GM23338 (cell line): ENCODE measurements at regions not wholly inside any gene's neighbourhood (a gene's known extent, or its start where the extent isn't known, plus 50 kb on each side); places are given as distances from the start of the nearest gene placed in this dataset.

Source experiments
- ATAC-seq: fragments of 200-7000 bp; cut with Tn5 transposase; 3 replicates; pipeline ENCODE4 v1.9.1; 2020
- DNase-seq: peaks from one replicate; pipeline ENCODE4 v3.0.0-alpha.2; 2015; ENCODE audit warnings: low spot score
- H2AFZ ChIP-seq: fragments of 200-600 bp; sonication (generic); 2 replicates; pipeline ENCODE4 v1.8.0; 2016; ENCODE audit warnings: antibody characterized with exemption, mild to moderate bottlenecking, moderate library complexity
- H3F3A ChIP-seq: fragments of 200-600 bp; sonication (generic); replicated peaks from 2 replicates; pipeline ENCODE4 v1.8.0; 2017; ENCODE audit warnings: antibody characterized with exemption, mixed run types, low read depth
- H3K27ac ChIP-seq: fragments of 200-600 bp; sonication (generic); 2 replicates; pipeline ENCODE4 v1.6.1; 2016; ENCODE audit warnings: low read depth
- H3K27me3 ChIP-seq: fragments of 200-600 bp; sonication (generic); 2 replicates; pipeline ENCODE4 v1.8.0; 2016; ENCODE audit warnings: mild to moderate bottlenecking, mixed run types, moderate library complexity; ENCODE audit not compliant: insufficient read depth
- H3K36me3 ChIP-seq: fragments of 200-600 bp; sonication (generic); 2 replicates; pipeline ENCODE4 v1.8.0; 2016; ENCODE audit warnings: mild to moderate bottlenecking; ENCODE audit not compliant: insufficient read depth
- H3K4me1 ChIP-seq: fragments of 200-600 bp; sonication (generic); 2 replicates; pipeline ENCODE4 v1.8.0; 2016; ENCODE audit warnings: mild to moderate bottlenecking, moderate library complexity; ENCODE audit not compliant: insufficient read depth
- H3K4me2 ChIP-seq: fragments of 200-600 bp; sonication (generic); 2 replicates; pipeline ENCODE4 v1.7.1; 2017; ENCODE audit warnings: mixed run types
- H3K4me3 ChIP-seq: fragments of 200-600 bp; sonication (generic); 2 replicates; pipeline ENCODE4 v1.6.1; 2016; ENCODE audit warnings: mixed run types
- H3K79me2 ChIP-seq: fragments of 200-600 bp; sonication (generic); replicated peaks from 2 replicates; pipeline ENCODE4 v1.8.0; 2017; ENCODE audit warnings: mild to moderate bottlenecking; ENCODE audit not compliant: insufficient read depth
- H3K9me2 ChIP-seq: fragments of 200-600 bp; sonication (generic); 2 replicates; pipeline ENCODE4 v1.8.0; 2017; ENCODE audit not compliant: insufficient read depth
- H4K20me1 ChIP-seq: fragments of 200-600 bp; sonication (generic); replicated peaks from 2 replicates; pipeline ENCODE4 v1.8.0; 2017; ENCODE audit warnings: mild to moderate bottlenecking; ENCODE audit not compliant: insufficient read depth
- H3K27ac Mint-ChIP-seq: 2 replicates; pipeline ENCODE4 v1.8.0; 2020; ENCODE audit warnings: inconsistent platforms, mild to moderate bottlenecking, moderate library complexity, mixed read lengths
- H3K27me3 Mint-ChIP-seq: 3 replicates; pipeline ENCODE4 v1.8.0; 2022; ENCODE audit warnings: low read depth, mild to moderate bottlenecking, moderate library complexity, mixed read lengths, inconsistent platforms; ENCODE audit not compliant: insufficient read depth, poor library complexity
- H3K36me3 Mint-ChIP-seq: 3 replicates; pipeline ENCODE4 v1.8.0; 2021; ENCODE audit warnings: low read depth, mild to moderate bottlenecking, inconsistent platforms, moderate library complexity, mixed read lengths
- H3K4me1 Mint-ChIP-seq: 3 replicates; pipeline ENCODE4 v1.8.0; 2020; ENCODE audit warnings: mild to moderate bottlenecking, inconsistent platforms, mixed read lengths
- H3K4me3 Mint-ChIP-seq: 3 replicates; pipeline ENCODE4 v1.8.0; 2021; ENCODE audit warnings: moderate library complexity, mild to moderate bottlenecking, inconsistent platforms, mixed read lengths
- H3K9me3 Mint-ChIP-seq: 3 replicates; pipeline ENCODE4 v1.8.0; 2020; ENCODE audit warnings: moderate library complexity, mild to moderate bottlenecking, inconsistent platforms, mixed read lengths
- CTCF ChIP-seq, 2 experiments: fragments of 200-600 bp in 1 of 2; sonication (generic) in 1 of 2; conservative IDR thresholded peaks; 2 replicates each; pipeline versions ENCODE4 v1.5.1 to v1.6.1; 2016 to 2017; ENCODE audit warnings: antibody characterized with exemption in 2 of 2, low read depth in 2 of 2, mild to moderate bottlenecking in 2 of 2, moderate library complexity in 1 of 2
- ETS1 ChIP-seq: IDR thresholded peaks from 2 replicates; pipeline ENCODE4 v1.6.1; 2016; ENCODE audit warnings: antibody characterized with exemption
- JUNB ChIP-seq: IDR thresholded peaks from one replicate; pipeline ENCODE4 v1.6.1; 2016; ENCODE audit warnings: antibody characterized with exemption; ENCODE audit not compliant: unreplicated experiment
- NANOG ChIP-seq: IDR thresholded peaks from 2 replicates; pipeline ENCODE4 v1.6.1; 2016; ENCODE audit warnings: antibody characterized with exemption, borderline replicate concordance
- POLR2AphosphoS5 ChIP-seq: IDR thresholded peaks from 2 replicates; pipeline ENCODE4 v1.6.1; 2016; ENCODE audit warnings: antibody characterized with exemption, low read depth
- STAT1 ChIP-seq: IDR thresholded peaks from one replicate; pipeline ENCODE4 v1.6.1; 2016; ENCODE audit warnings: antibody characterized with exemption; ENCODE audit not compliant: unreplicated experiment
- ZNF114 ChIP-seq: fragments of 250-450 bp; sonication (Bioruptor Pico); IDR thresholded peaks from 2 replicates; pipeline ENCODE4 v1.5.0; 2020; ENCODE audit warnings: mild to moderate bottlenecking, moderate library complexity
- ZNF331 ChIP-seq: fragments of 250-450 bp; sonication (Bioruptor Pico); IDR thresholded peaks from 2 replicates; pipeline ENCODE4 v1.5.0; 2020; ENCODE audit warnings: low read depth, mild to moderate bottlenecking, moderate library complexity
- ZNF462 ChIP-seq: fragments of 250-450 bp; sonication (Bioruptor Pico); IDR thresholded peaks from 2 replicates; pipeline ENCODE4 v1.5.0; 2020; ENCODE audit warnings: mild to moderate bottlenecking, moderate library complexity

GRCh38 chr3:177902876-177903275 lies 633.4 kb upstream of the KCNMB2 start:
- H3K4me3 ChIP-seq: no peak overlapping the region
- no peak overlapping the region for H3K4me2 ChIP-seq
- ATAC-seq: no peak
- H3K27ac ChIP-seq: no peak overlapping the region
- H3K36me3 Mint-ChIP-seq: peaks cover 13% of the 10 kb centered on the region
- H3K27me3 Mint-ChIP-seq: peaks cover 1% of the 10 kb centered on the region
- no peaks in the 10 kb centered on the region for H3K27me3 ChIP-seq
- H2AFZ ChIP-seq: no peak overlapping the region
- no peak for TF ChIP-seq ZNF331 (CRISPR knock-in tag)
- no peak for TF ChIP-seq POLR2AphosphoS5
- no peak for TF ChIP-seq CTCF (conservative IDR thresholded peaks at IDR 0.05; ENCODE audit: low read depth in 2 of 2)
- no peak for TF ChIP-seq ZNF462 (CRISPR knock-in tag)
- peaks cover 9% of the 10 kb centered on the region for H3K4me1 Mint-ChIP-seq
- no peak for DNase-seq
- H3K9me2 ChIP-seq: no peaks in the 10 kb centered on the region
- H3K9me3 Mint-ChIP-seq: peaks cover 26% of the 10 kb centered on the region
- no peaks in the 10 kb centered on the region for H3K79me2 ChIP-seq
- H3F3A ChIP-seq: no peaks in the 10 kb centered on the region
- no peaks in the 10 kb centered on the region; the same call in 1 of the 2 replicates for H3K36me3 ChIP-seq
- no peak overlapping the region for H3K4me3 Mint-ChIP-seq
- no peak overlapping the region for H3K27ac Mint-ChIP-seq
- H3K4me1 ChIP-seq: peaks cover 7% of the 10 kb centered on the region; the same call in 1 of the 2 replicates
- no peaks in the 10 kb centered on the region for H4K20me1 ChIP-seq

DNA sequence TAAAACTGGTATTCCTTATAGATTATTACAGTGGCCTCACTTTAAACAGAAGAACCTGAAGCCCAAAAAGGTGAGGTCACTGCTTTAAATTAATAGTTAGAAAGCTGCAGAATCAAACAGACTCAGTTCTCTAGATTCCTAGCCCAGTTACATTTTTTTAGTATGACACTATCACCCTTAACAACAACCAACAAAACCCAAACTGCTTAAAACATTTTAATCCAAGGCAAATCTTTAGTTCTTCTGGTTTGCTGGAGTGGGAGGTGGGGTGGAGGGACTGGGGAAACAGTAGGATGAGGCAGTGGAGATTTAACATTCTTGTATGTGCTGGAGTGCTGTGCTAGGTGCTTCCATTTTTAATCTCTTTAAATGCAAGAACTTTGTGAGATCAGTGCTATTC lies 631.6 kb upstream of the KCNMB2 start:
- DNase-seq (no peak), ATAC-seq (no peak)
- H3K79me2 ChIP-seq: no peaks in the 10 kb centered on the region
- no peak overlapping the region for H3K4me3 ChIP-seq
- peaks cover 9% of the 10 kb centered on the region for H3K4me1 Mint-ChIP-seq
- peak overlapping the region; percentile 34; the same call in 1 of the 2 replicates for H2AFZ ChIP-seq
- peaks cover 9% of the 10 kb centered on the region for H3K9me3 Mint-ChIP-seq
- no peaks in the 10 kb centered on the region for H4K20me1 ChIP-seq
- H3K27me3 ChIP-seq: no peaks in the 10 kb centered on the region
- H3K27ac ChIP-seq: no peak overlapping the region
- H3F3A ChIP-seq: no peaks in the 10 kb centered on the region
- H3K9me2 ChIP-seq: no peaks in the 10 kb centered on the region
- peaks cover 8% of the 10 kb centered on the region for H3K36me3 Mint-ChIP-seq
- H3K36me3 ChIP-seq: no peaks in the 10 kb centered on the region; the same call in 1 of the 2 replicates
- no peak overlapping the region for H3K27ac Mint-ChIP-seq
- peaks cover 1% of the 10 kb centered on the region for H3K27me3 Mint-ChIP-seq
- peaks cover 7% of the 10 kb centered on the region; the same call in 1 of the 2 replicates for H3K4me1 ChIP-seq
- no peak overlapping the region for H3K4me2 ChIP-seq
- H3K4me3 Mint-ChIP-seq: no peak overlapping the region
- no peak for TF ChIP-seq CTCF (conservative IDR thresholded peaks at IDR 0.05; ENCODE audit: low read depth in 2 of 2)
- no peak for TF ChIP-seq STAT1
- no peak for TF ChIP-seq POLR2AphosphoS5
- no peak for TF ChIP-seq ETS1
- TF ChIP-seq JUNB: no peak
- TF ChIP-seq NANOG: no peak
- TF ChIP-seq ZNF114: no peak
